Chondrocyte (in vitro differentiated cells): ENCODE measurements at regions not wholly inside any gene's neighbourhood (a gene's known extent, or its start where the extent isn't known, plus 50 kb on each side); places are given as distances from the start of the nearest gene placed in this dataset.

Source experiments
- DNase-seq: peaks from one replicate; pipeline ENCODE4 v3.0.0; 2021; ENCODE audit warnings: mixed read lengths, low spot score
- H3K27ac Mint-ChIP-seq: one replicate; pipeline ENCODE4 v1.8.0; 2021; ENCODE audit warnings: mild to moderate bottlenecking, moderate library complexity, mixed read lengths; ENCODE audit not compliant: unreplicated experiment
- H3K27me3 Mint-ChIP-seq: 2 replicates; pipeline ENCODE4 v1.8.0; 2021; ENCODE audit warnings: low read depth, mixed read lengths
- H3K36me3 Mint-ChIP-seq: 2 replicates; pipeline ENCODE4 v1.8.0; 2021; ENCODE audit warnings: low read depth, mixed read lengths
- H3K4me1 Mint-ChIP-seq: 2 replicates; pipeline ENCODE4 v1.8.0; 2021; ENCODE audit warnings: low read depth, mild to moderate bottlenecking, mixed read lengths
- H3K4me3 Mint-ChIP-seq: one replicate; pipeline ENCODE4 v1.8.0; 2021; ENCODE audit warnings: mild to moderate bottlenecking, moderate library complexity, mixed read lengths; ENCODE audit not compliant: unreplicated experiment
- H3K9me3 Mint-ChIP-seq: 2 replicates; pipeline ENCODE4 v1.8.0; 2021; ENCODE audit warnings: low read depth, mixed read lengths
- CTCF ChIP-seq: fragments of 200-600 bp; sonication (generic); IDR thresholded peaks from 2 replicates; pipeline ENCODE4 v1.5.0; 2021; ENCODE audit warnings: antibody characterized with exemption, mild to moderate bottlenecking, moderate library complexity

- no peak for DNase-seq
- Mint-ChIP-seq H3K4me1 (no peaks in the 10 kb centered on the region), H3K4me3 (no peak overlapping the region), H3K36me3 (no peaks in the 10 kb centered on the region), H3K9me3 (no peaks in the 10 kb centered on the region), H3K27ac (no peak overlapping the region), H3K27me3 (peaks cover 37% of the 10 kb centered on the region)
- no peak for TF ChIP-seq CTCF
Measured at GRCh38 chr13:30151388-30151787, 156.0 kb downstream of the KATNAL1 start.

- H3K27ac Mint-ChIP-seq = no peak overlapping the region
- H3K4me3 Mint-ChIP-seq = no peak overlapping the region
- TF ChIP-seq CTCF = no peak
- H3K27me3 Mint-ChIP-seq = peaks cover 21% of the 10 kb centered on the region
- H3K36me3 Mint-ChIP-seq = no peaks in the 10 kb centered on the region
- H3K9me3 Mint-ChIP-seq = no peaks in the 10 kb centered on the region
- H3K4me1 Mint-ChIP-seq = no peaks in the 10 kb centered on the region
- peak; percentile 52 for DNase-seq
Measured at GRCh38 chr13:30149248-30149647, 158.1 kb downstream of the KATNAL1 start.

DNA sequence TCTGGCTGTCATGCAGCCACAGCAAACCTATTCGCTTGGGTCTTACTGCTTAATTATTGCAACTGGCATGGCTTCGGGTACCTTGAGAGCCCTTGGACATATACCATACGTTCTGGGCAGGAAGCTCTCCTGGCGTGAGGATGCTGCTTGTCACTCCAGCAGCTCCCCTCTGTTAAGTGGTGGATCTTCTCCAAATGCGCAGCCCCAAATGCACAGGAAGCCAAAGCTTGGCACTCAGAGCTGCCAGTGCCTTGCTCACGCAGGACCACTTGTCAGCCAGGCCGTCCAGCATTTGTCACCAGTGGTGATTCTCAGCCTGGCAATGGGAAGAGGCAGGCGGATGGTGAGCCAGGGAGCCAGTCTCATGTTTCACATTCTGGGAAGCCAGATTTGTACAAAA is 158.6 kb downstream of the KATNAL1 start:
- peak; percentile 37 for DNase-seq
- H3K4me1 Mint-ChIP-seq = peaks cover 2% of the 10 kb centered on the region
- no peaks in the 10 kb centered on the region for H3K36me3 Mint-ChIP-seq
- H3K9me3 Mint-ChIP-seq = peaks cover 4% of the 10 kb centered on the region
- H3K27ac Mint-ChIP-seq = no peak overlapping the region
- no peak overlapping the region for H3K4me3 Mint-ChIP-seq
- peaks cover 17% of the 10 kb centered on the region for H3K27me3 Mint-ChIP-seq
- TF ChIP-seq CTCF = no peak

- peaks cover 17% of the 10 kb centered on the region for H3K27me3 Mint-ChIP-seq
Measured at GRCh38 chr13:30148171-30148754, 159.1 kb downstream of the KATNAL1 start.

GRCh38 chr13:30147421-30147820 is 159.9 kb downstream of the KATNAL1 start:
- H3K27me3 Mint-ChIP-seq = peaks cover 13% of the 10 kb centered on the region

More at GRCh38 chr13:30148171-30148754, 159.1 kb downstream of the KATNAL1 start:
- no peaks in the 10 kb centered on the region for H3K36me3 Mint-ChIP-seq
- peaks cover 5% of the 10 kb centered on the region for H3K9me3 Mint-ChIP-seq
- peaks cover 7% of the 10 kb centered on the region for H3K4me1 Mint-ChIP-seq
- TF ChIP-seq CTCF = no peak
- H3K27ac Mint-ChIP-seq = no peak overlapping the region
- H3K4me3 Mint-ChIP-seq = no peak overlapping the region
- DNase-seq = peak; percentile 61

More at GRCh38 chr13:30147421-30147820, 159.9 kb downstream of the KATNAL1 start:
- Mint-ChIP-seq H3K4me3 (no peak overlapping the region), H3K4me1 (peaks cover 14% of the 10 kb centered on the region), H3K36me3 (no peaks in the 10 kb centered on the region), H3K9me3 (peaks cover 5% of the 10 kb centered on the region), H3K27ac (no peak overlapping the region)
- peak; percentile 4 for DNase-seq
- no peak for TF ChIP-seq CTCF
